SK-N-SH treated with all-trans-retinoic acid at 6 μM for 48 hours (cell line): ENCODE measurements at regions not wholly inside any gene's neighbourhood (a gene's known extent, or its start where the extent isn't known, plus 50 kb on each side); places are given as distances from the start of the nearest gene placed in this dataset.

ENCODE experiments used
- ARNTL ChIP-seq: fragments of 450-650 bp; formaldehyde crosslinking; IDR thresholded peaks from 2 replicates; pipeline ENCODE4 v1.5.0; 2020; ENCODE audit warnings: low read depth, mild to moderate bottlenecking, moderate library complexity, borderline replicate concordance
- ISL1 ChIP-seq: fragments of 250-450 bp; sonication (Bioruptor Pico); IDR thresholded peaks from 2 replicates; pipeline ENCODE4 v2.1.2; 2022; ENCODE audit warnings: mild to moderate bottlenecking, moderate library complexity
- OSR1 ChIP-seq: fragments of 250-450 bp; sonication (Bioruptor Pico); IDR thresholded peaks from 2 replicates; pipeline ENCODE4 v1.8.0; 2022; ENCODE audit warnings: moderate library complexity, mild to moderate bottlenecking, inconsistent platforms
- PATZ1 ChIP-seq: fragments of 250-450 bp; sonication (Bioruptor Pico); IDR thresholded peaks from 2 replicates; pipeline ENCODE4 v1.8.0; 2020; ENCODE audit warnings: mild to moderate bottlenecking, moderate library complexity, borderline replicate concordance
- POU6F1 ChIP-seq: fragments of 250-450 bp; sonication (Bioruptor Pico); IDR thresholded peaks from 2 replicates; pipeline ENCODE4 v1.8.0; 2021; ENCODE audit warnings: low read depth, mild to moderate bottlenecking, moderate library complexity, borderline replicate concordance
- PPARA ChIP-seq: fragments of 250-450 bp; sonication (Bioruptor Pico); IDR thresholded peaks from 2 replicates; pipeline ENCODE4 v1.5.0; 2020; ENCODE audit warnings: mild to moderate bottlenecking, borderline replicate concordance
- TOX ChIP-seq: fragments of 250-450 bp; sonication (Bioruptor Pico); IDR thresholded peaks from 2 replicates; pipeline ENCODE4 v1.8.0; 2021; ENCODE audit warnings: mild to moderate bottlenecking, moderate library complexity, borderline replicate concordance
- ZC3H10 ChIP-seq: fragments of 250-450 bp; sonication (Bioruptor Pico); IDR thresholded peaks from 2 replicates; pipeline ENCODE4 v1.5.1; 2021; ENCODE audit warnings: mild to moderate bottlenecking, moderate library complexity
- ZNF565 ChIP-seq: fragments of 450-650 bp; formaldehyde crosslinking; conservative IDR thresholded peaks from 2 replicates; pipeline ENCODE4 v1.5.0; 2020; ENCODE audit warnings: low read depth, mild to moderate bottlenecking, moderate library complexity

- TF ChIP-seq OSR1: no peak
- TF ChIP-seq ZNF565 (CRISPR knock-in tag): no peak
- no peak for TF ChIP-seq TOX (CRISPR knock-in tag)
- TF ChIP-seq ZC3H10 (CRISPR knock-in tag): no peak
- TF ChIP-seq ISL1: no peak
- no peak for TF ChIP-seq PPARA (CRISPR knock-in tag)
- TF ChIP-seq POU6F1 (CRISPR knock-in tag): no peak
- no peak for TF ChIP-seq PATZ1 (CRISPR knock-in tag)
- TF ChIP-seq ARNTL (CRISPR knock-in tag): no peak
Measured at GRCh38 chr15:83365370-83365938, 81.0 kb upstream of the BNC1 start.
